ENCODE measurements at regions not wholly inside any gene's neighbourhood (a gene's known extent, or its start where the extent isn't known, plus 50 kb on each side); places are given as distances from the start of the nearest gene placed in this dataset.

- H3K9ac ChIP-seq (ENCODE audit: insufficient read depth in 1 of 2, low read length in 2 of 2), result no peak overlapping the region
- WGBS, 2 donors, result 84 to 88% methylated on average over 10 of the region's 10 CpGs
- no peak for ATAC-seq (ENCODE audit: insufficient read depth, low FRiP score)
These were observed 250.9 kb downstream of the ACTR3B start for GRCh38 chr7:153010416-153010815.

DNA sequence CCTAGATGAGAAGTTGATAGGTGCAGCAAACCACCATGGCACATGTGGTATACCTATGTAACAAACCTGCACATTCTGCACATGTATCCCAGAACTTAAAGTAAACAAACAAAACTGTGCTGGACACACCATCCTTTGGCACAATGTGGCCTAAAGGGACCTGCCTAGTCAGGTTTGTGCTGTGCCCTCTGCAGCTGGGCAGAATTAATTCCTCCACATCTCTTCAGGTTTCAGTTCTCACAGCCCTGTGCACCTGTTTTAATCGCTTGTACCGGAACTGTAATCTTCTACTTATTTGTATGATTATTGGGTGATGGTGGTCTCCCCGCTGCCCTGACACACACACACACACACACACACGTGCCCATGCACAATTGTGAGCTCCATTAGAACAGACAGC, 252.7 kb downstream of the ACTR3B start:
- Histone ChIP-seq H3K9ac (ENCODE audit: insufficient read depth in 1 of 2, low read length in 2 of 2) (no peak overlapping the region), H3K36me3 (ENCODE audit: control insufficient read depth in 4 of 4, insufficient read depth in 4 of 4, low read length in 4 of 4) (no peaks in the 10 kb centered on the region), H3K9me3 (ENCODE audit: control insufficient read depth in 4 of 4, insufficient read depth in 3 of 4, low read length in 3 of 4) (peaks cover 0 to 2% (median 0%) of the 10 kb centered on the region in 4 donors), H3K4me3 (no peak overlapping the region), H3K4me1 (ENCODE audit: control insufficient read depth in 5 of 5, insufficient read depth in 5 of 5, low read length in 5 of 5) (no peaks in the 10 kb centered on the region), H3K27ac (ENCODE audit: low read depth in 1 of 2, low read length in 1 of 2) (no peak overlapping the region), H3K27me3 (ENCODE audit: control insufficient read depth in 3 of 3, insufficient read depth in 3 of 3, low read length in 2 of 3) (no peaks in the 10 kb centered on the region)
- 84 to 92% methylated on average over 4 of the region's 4 CpGs for WGBS, 2 donors
- ATAC-seq (ENCODE audit: insufficient read depth, low FRiP score) (no peak), DNase-seq (no peak)
- TF ChIP-seq CTCF (IDR thresholded peaks at IDR 0.05; ENCODE audit: control extremely low read depth, extremely low read depth), result no peak

More at GRCh38 chr7:153010416-153010815, 250.9 kb downstream of the ACTR3B start:
- no peaks in the 10 kb centered on the region for H3K36me3 ChIP-seq (ENCODE audit: control insufficient read depth in 4 of 4, insufficient read depth in 4 of 4, low read length in 4 of 4)
- H3K4me3 ChIP-seq, result no peak overlapping the region
- no peak for DNase-seq
- no peak for TF ChIP-seq CTCF (IDR thresholded peaks at IDR 0.05; ENCODE audit: control extremely low read depth, extremely low read depth)
- H3K9me3 ChIP-seq (ENCODE audit: control insufficient read depth in 4 of 4, insufficient read depth in 3 of 4, low read length in 3 of 4), result peaks cover 0 to 4% (median 0%) of the 10 kb centered on the region in 4 donors
- no peak overlapping the region for H3K27ac ChIP-seq (ENCODE audit: low read depth in 1 of 2, low read length in 1 of 2)
- no peaks in the 10 kb centered on the region for H3K4me1 ChIP-seq (ENCODE audit: control insufficient read depth in 5 of 5, insufficient read depth in 5 of 5, low read length in 5 of 5)
- H3K27me3 ChIP-seq (ENCODE audit: control insufficient read depth in 3 of 3, insufficient read depth in 3 of 3, low read length in 2 of 3), result no peaks in the 10 kb centered on the region

GRCh38 chr7:153017223-153017622, 257.7 kb downstream of the ACTR3B start:
- DNase-seq, result no peak
- Histone ChIP-seq H3K9ac (ENCODE audit: insufficient read depth in 1 of 2, low read length in 2 of 2) (no peak overlapping the region), H3K27me3 (ENCODE audit: control insufficient read depth in 3 of 3, insufficient read depth in 3 of 3, low read length in 2 of 3) (no peaks in the 10 kb centered on the region), H3K36me3 (ENCODE audit: control insufficient read depth in 4 of 4, insufficient read depth in 4 of 4, low read length in 4 of 4) (no peaks in the 10 kb centered on the region), H3K27ac (ENCODE audit: low read depth in 1 of 2, low read length in 1 of 2) (no peak overlapping the region), H3K4me1 (ENCODE audit: control insufficient read depth in 5 of 5, insufficient read depth in 5 of 5, low read length in 5 of 5) (no peaks in the 10 kb centered on the region), H3K4me3 (no peak overlapping the region), H3K9me3 (ENCODE audit: control insufficient read depth in 4 of 4, insufficient read depth in 3 of 4, low read length in 3 of 4) (peaks cover 0 to 5% (median 0%) of the 10 kb centered on the region in 4 donors)
- WGBS, 2 donors, result 58 to 62% methylated on average over 14 of the region's 14 CpGs
- no peak for ATAC-seq (ENCODE audit: insufficient read depth, low FRiP score)
- no peak for TF ChIP-seq CTCF (IDR thresholded peaks at IDR 0.05; ENCODE audit: control extremely low read depth, extremely low read depth)

DNA sequence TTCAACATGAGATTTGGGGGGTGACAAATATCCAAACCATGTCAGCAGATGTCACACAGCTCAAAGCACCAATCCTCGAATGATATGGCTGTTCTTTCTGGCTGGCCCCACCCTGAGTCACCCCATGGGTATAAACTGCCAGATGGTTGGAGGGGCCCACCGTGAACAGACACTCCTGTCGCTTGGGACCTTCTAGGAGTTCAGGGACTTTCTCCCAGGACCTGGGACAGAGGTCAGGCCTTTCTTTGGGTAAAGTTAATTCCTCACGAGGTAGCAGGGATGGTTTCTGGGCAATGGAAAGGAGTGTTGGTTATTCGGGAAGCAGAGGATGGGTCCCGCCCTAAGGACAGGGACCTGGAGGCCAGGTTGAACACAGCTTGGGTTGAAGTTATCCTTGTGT, 262.0 kb downstream of the ACTR3B start:
- peaks cover 0 to 5% (median 0%) of the 10 kb centered on the region in 4 donors for H3K9me3 ChIP-seq (ENCODE audit: control insufficient read depth in 4 of 4, insufficient read depth in 3 of 4, low read length in 3 of 4)
- ATAC-seq (ENCODE audit: insufficient read depth, low FRiP score) (no peak), DNase-seq (no peak)
- WGBS, 2 donors, result 75 to 86% methylated on average over 6 of the region's 6 CpGs
- no peak overlapping the region for H3K27ac ChIP-seq (ENCODE audit: low read depth in 1 of 2, low read length in 1 of 2)
- H3K4me1 ChIP-seq (ENCODE audit: control insufficient read depth in 5 of 5, insufficient read depth in 5 of 5, low read length in 5 of 5), result no peaks in the 10 kb centered on the region
- H3K4me3 ChIP-seq, result no peak overlapping the region
- H3K27me3 ChIP-seq (ENCODE audit: control insufficient read depth in 3 of 3, insufficient read depth in 3 of 3, low read length in 2 of 3), result no peaks in the 10 kb centered on the region
- no peaks in the 10 kb centered on the region for H3K36me3 ChIP-seq (ENCODE audit: control insufficient read depth in 4 of 4, insufficient read depth in 4 of 4, low read length in 4 of 4)
- no peak overlapping the region for H3K9ac ChIP-seq (ENCODE audit: insufficient read depth in 1 of 2, low read length in 2 of 2)
- TF ChIP-seq CTCF (IDR thresholded peaks at IDR 0.05; ENCODE audit: control extremely low read depth, extremely low read depth), result no peak

Measured in lung (tissue), 11 donors.